K562 (cell line): ENCODE measurements at regions not wholly inside any gene's neighbourhood (a gene's known extent, or its start where the extent isn't known, plus 50 kb on each side); places are given as distances from the start of the nearest gene placed in this dataset.

Experiments used
- KAT8 ChIP-seq: fragments of 450-650 bp; IDR thresholded peaks from 2 replicates; pipeline ENCODE4 v1.6.1; 2016; ENCODE audit warnings: low read depth, mild to moderate bottlenecking
- MAX ChIP-seq: sonication (generic); formaldehyde crosslinking; IDR thresholded peaks from 2 replicates; pipeline ENCODE4 v1.9.0; 2022; ENCODE audit warnings: mild to moderate bottlenecking, missing genetic modification reagents
- MGA ChIP-seq: fragments of 450-650 bp; IDR thresholded peaks from 2 replicates; pipeline ENCODE4 v1.6.1; 2016; ENCODE audit warnings: mild to moderate bottlenecking, moderate library complexity
- MITF ChIP-seq: IDR thresholded peaks from 2 replicates; pipeline ENCODE4 v1.6.1; 2014; ENCODE audit warnings: antibody characterized with exemption
- NFXL1 ChIP-seq: fragments of 450-650 bp; formaldehyde crosslinking; IDR thresholded peaks from 2 replicates; pipeline ENCODE4 v1.4.0; 2021; ENCODE audit warnings: mild to moderate bottlenecking
- SFPQ ChIP-seq: fragments of 200-400 bp; formaldehyde crosslinking; IDR thresholded peaks from 2 replicates; pipeline ENCODE4 v1.6.1; 2017; ENCODE audit warnings: mild to moderate bottlenecking, low read depth, low read length, moderate library complexity

- no peak for TF ChIP-seq SFPQ
- no peak for TF ChIP-seq NFXL1 (CRISPR knock-in tag)
- TF ChIP-seq MITF, result no peak
- no peak for TF ChIP-seq MAX
- no peak; the same call in 1 of the 2 replicates for TF ChIP-seq MGA
- no peak for TF ChIP-seq KAT8
Measured at GRCh38 chr17:78302478-78302877, 57.4 kb downstream of the SOCS3 start (continued).
